ENCODE measurements at regions not wholly inside any gene's neighbourhood (a gene's known extent, or its start where the extent isn't known, plus 50 kb on each side); places are given as distances from the start of the nearest gene placed in this dataset.

DNA sequence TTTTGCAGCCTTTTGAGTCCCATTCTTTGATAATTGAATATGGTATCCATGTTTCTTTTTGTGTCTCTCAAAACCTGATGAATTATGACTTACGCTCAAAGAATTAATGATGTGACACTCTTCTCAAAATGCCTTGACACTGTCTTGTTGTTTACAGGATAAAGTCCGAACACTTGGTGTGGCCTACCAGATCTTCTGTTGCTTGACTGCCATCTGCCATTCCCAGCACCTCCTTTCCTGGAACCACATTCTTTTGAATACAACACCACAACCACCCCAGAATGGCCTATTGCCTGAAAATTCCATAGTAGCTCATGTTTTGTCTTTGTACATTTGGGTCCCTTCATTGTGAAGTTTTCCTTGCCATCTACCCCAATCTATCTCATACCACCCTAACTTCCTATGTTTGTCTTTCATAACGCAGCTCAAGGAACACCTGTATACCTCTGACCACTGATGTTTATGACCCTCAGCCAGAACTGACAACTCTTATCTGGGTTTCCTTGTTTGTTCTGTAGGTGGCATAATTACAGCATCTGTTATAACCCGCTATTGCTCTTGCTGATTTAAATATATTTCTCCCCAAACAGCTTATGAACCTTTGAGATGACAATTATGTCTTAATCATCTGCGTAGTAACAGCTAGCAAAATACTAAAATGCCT, 991.3 kb downstream of the RAB28 start:
- H3K9me3 Mint-ChIP-seq = peaks cover 44% of the 10 kb centered on the region
- DNase-seq (ENCODE audit: low spot score) = no peak
- TF ChIP-seq GABPB1 (CRISPR knock-in tag; IDR thresholded peaks at IDR 0.05) (no peak), FOXJ3 (CRISPR knock-in tag; IDR thresholded peaks at IDR 0.05; ENCODE audit: borderline replicate concordance) (no peak), ZNF423 (CRISPR knock-in tag; IDR thresholded peaks at IDR 0.05) (no peak), SOX15 (CRISPR knock-in tag; IDR thresholded peaks at IDR 0.05) (no peak), ZMAT4 (CRISPR knock-in tag; IDR thresholded peaks at IDR 0.05) (no peak), ZNF138 (CRISPR knock-in tag; conservative IDR thresholded peaks at IDR 0.05) (no peak), NFATC4 (CRISPR knock-in tag; IDR thresholded peaks at IDR 0.05) (no peak), CREM (CRISPR knock-in tag; IDR thresholded peaks at IDR 0.05) (no peak), FOXK1 (CRISPR knock-in tag; IDR thresholded peaks at IDR 0.05) (no peak), TEAD1 (CRISPR knock-in tag; IDR thresholded peaks at IDR 0.05) (no peak), E2F5 (CRISPR knock-in tag; IDR thresholded peaks at IDR 0.05) (no peak), ZNF219 (CRISPR knock-in tag; IDR thresholded peaks at IDR 0.05; ENCODE audit: borderline replicate concordance) (no peak), E2F4 (CRISPR knock-in tag; IDR thresholded peaks at IDR 0.05; ENCODE audit: borderline replicate concordance, low read depth) (no peak)
- TF ChIP-seq, protein P1, sequence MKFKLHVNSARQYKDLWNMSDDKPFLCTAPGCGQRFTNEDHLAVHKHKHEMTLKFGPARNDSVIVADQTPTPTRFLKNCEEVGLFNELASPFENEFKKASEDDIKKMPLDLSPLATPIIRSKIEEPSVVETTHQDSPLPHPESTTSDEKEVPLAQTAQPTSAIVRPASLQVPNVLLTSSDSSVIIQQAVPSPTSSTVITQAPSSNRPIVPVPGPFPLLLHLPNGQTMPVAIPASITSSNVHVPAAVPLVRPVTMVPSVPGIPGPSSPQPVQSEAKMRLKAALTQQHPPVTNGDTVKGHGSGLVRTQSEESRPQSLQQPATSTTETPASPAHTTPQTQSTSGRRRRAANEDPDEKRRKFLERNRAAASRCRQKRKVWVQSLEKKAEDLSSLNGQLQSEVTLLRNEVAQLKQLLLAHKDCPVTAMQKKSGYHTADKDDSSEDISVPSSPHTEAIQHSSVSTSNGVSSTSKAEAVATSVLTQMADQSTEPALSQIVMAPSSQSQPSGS (CRISPR knock-in tag; IDR thresholded peaks at IDR 0.05; ENCODE audit: borderline replicate concordance, low read depth) = no peak
- TF ChIP-seq, protein P2, sequence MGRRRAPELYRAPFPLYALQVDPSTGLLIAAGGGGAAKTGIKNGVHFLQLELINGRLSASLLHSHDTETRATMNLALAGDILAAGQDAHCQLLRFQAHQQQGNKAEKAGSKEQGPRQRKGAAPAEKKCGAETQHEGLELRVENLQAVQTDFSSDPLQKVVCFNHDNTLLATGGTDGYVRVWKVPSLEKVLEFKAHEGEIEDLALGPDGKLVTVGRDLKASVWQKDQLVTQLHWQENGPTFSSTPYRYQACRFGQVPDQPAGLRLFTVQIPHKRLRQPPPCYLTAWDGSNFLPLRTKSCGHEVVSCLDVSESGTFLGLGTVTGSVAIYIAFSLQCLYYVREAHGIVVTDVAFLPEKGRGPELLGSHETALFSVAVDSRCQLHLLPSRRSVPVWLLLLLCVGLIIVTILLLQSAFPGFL (CRISPR knock-in tag; IDR thresholded peaks at IDR 0.05; ENCODE audit: borderline replicate concordance) = no peak
- TF ChIP-seq, protein P3, sequence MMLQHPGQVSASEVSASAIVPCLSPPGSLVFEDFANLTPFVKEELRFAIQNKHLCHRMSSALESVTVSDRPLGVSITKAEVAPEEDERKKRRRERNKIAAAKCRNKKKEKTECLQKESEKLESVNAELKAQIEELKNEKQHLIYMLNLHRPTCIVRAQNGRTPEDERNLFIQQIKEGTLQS (CRISPR knock-in tag; conservative IDR thresholded peaks at IDR 0.05) = no peak
- H3K4me1 Mint-ChIP-seq = no peaks in the 10 kb centered on the region
- ChIA-PET POLR2A (no interaction called here), CTCF (no interaction called here)
- no peaks in the 10 kb centered on the region; the same call in 1 of the 2 replicates for H3K27me3 Mint-ChIP-seq (ENCODE audit: low read depth)
- H3K36me3 Mint-ChIP-seq = peaks cover 26% of the 10 kb centered on the region
- no peak overlapping the region for H3K4me3 Mint-ChIP-seq
- ATAC-seq = no peak
- H3K27ac Mint-ChIP-seq = no peak overlapping the region

- H3K9me3 Mint-ChIP-seq = peaks cover 46% of the 10 kb centered on the region
- no peaks in the 10 kb centered on the region for H3K4me1 Mint-ChIP-seq
- no peak for DNase-seq (ENCODE audit: low spot score)
- no peak overlapping the region for H3K27ac Mint-ChIP-seq
- H3K36me3 Mint-ChIP-seq = peaks cover 20% of the 10 kb centered on the region; the same call in 1 of the 2 replicates
- ATAC-seq = no peak
- H3K4me3 Mint-ChIP-seq = no peak overlapping the region
- ChIA-PET CTCF (no interaction called here), POLR2A (no interaction called here)
- no peaks in the 10 kb centered on the region for H3K27me3 Mint-ChIP-seq (ENCODE audit: low read depth)
- TF ChIP-seq, protein P3 (CRISPR knock-in tag; conservative IDR thresholded peaks at IDR 0.05) = no peak
- TF ChIP-seq, protein P4, sequence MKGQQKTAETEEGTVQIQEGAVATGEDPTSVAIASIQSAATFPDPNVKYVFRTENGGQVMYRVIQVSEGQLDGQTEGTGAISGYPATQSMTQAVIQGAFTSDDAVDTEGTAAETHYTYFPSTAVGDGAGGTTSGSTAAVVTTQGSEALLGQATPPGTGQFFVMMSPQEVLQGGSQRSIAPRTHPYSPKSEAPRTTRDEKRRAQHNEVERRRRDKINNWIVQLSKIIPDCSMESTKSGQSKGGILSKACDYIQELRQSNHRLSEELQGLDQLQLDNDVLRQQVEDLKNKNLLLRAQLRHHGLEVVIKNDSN (CRISPR knock-in tag; IDR thresholded peaks at IDR 0.05) = no peak
- TF ChIP-seq JAZF1 (CRISPR knock-in tag; IDR thresholded peaks at IDR 0.05) (no peak), RELA (CRISPR knock-in tag; IDR thresholded peaks at IDR 0.05; ENCODE audit: borderline replicate concordance) (no peak), ZMAT4 (CRISPR knock-in tag; IDR thresholded peaks at IDR 0.05) (no peak), ZNF232 (CRISPR knock-in tag; IDR thresholded peaks at IDR 0.05) (no peak), ETV6 (CRISPR knock-in tag; IDR thresholded peaks at IDR 0.05) (no peak), JUN (CRISPR knock-in tag; IDR thresholded peaks at IDR 0.05) (no peak), FOXK1 (CRISPR knock-in tag; IDR thresholded peaks at IDR 0.05) (no peak), GTF2I (CRISPR knock-in tag; conservative IDR thresholded peaks at IDR 0.05) (no peak), FOXP1 (CRISPR knock-in tag; IDR thresholded peaks at IDR 0.05; ENCODE audit: borderline replicate concordance) (no peak), SMAD4 (CRISPR knock-in tag; IDR thresholded peaks at IDR 0.05) (no peak), ZNF416 (CRISPR knock-in tag; IDR thresholded peaks at IDR 0.05) (no peak)
These were observed 995.5 kb downstream of the RAB28 start for GRCh38 chr4:12488672-12489071.
